CD14-positive monocyte (primary cell): ENCODE measurements at regions not wholly inside any gene's neighbourhood (a gene's known extent, or its start where the extent isn't known, plus 50 kb on each side); places are given as distances from the start of the nearest gene placed in this dataset.

Experiments
- DNase-seq, 3 donors: peaks; one replicate each; pipeline ENCODE4 v3.0.0-alpha.2; 2011 to 2022
- H2AFZ ChIP-seq: 2 replicates; pipeline ENCODE4 v1.6.0; 2012; ENCODE audit warnings: mild to moderate bottlenecking, low read depth, low read length, inconsistent platforms; ENCODE audit not compliant: insufficient read depth, poor library complexity, severe bottlenecking
- H3K27ac ChIP-seq, 2 donors: 1 replicate in 1 of 2; 2 replicates in 1 of 2; pipeline ENCODE4 v1.5.1; 2012 to 2013; ENCODE audit warnings: low read length in 2 of 2, control low read depth in 1 of 2, inconsistent platforms in 1 of 2, low read depth in 1 of 2, mild to moderate bottlenecking in 1 of 2
- H3K27me3 ChIP-seq, 2 donors: one replicate each; pipeline versions ENCODE4 v1.6.0 to v1.6.1; 2011 to 2013; ENCODE audit warnings: low read length in 2 of 2; ENCODE audit not compliant: control insufficient read depth in 2 of 2, insufficient read depth in 2 of 2
- H3K36me3 ChIP-seq, 2 donors: replicated peaks in 1 of 2; 1 replicate in 1 of 2; 2 replicates in 1 of 2; pipeline versions ENCODE4 v1.5.1 to v1.6.1; 2012 to 2013; ENCODE audit warnings: low read length in 2 of 2, control low read depth in 1 of 2, inconsistent platforms in 1 of 2, mild to moderate bottlenecking in 1 of 2; ENCODE audit not compliant: insufficient read depth in 2 of 2, control insufficient read depth in 1 of 2
- H3K4me1 ChIP-seq, 2 donors: 1 replicate in 1 of 2; 2 replicates in 1 of 2; pipeline versions ENCODE4 v1.5.1 to v1.6.1; 2012 to 2013; ENCODE audit warnings: low read length in 2 of 2, control low read depth in 1 of 2, inconsistent platforms in 1 of 2, mild to moderate bottlenecking in 1 of 2, moderate library complexity in 1 of 2; ENCODE audit not compliant: insufficient read depth in 2 of 2, control insufficient read depth in 1 of 2
- H3K4me2 ChIP-seq: replicated peaks from 2 replicates; pipeline ENCODE3; 2012; ENCODE audit warnings: low read length, moderate library complexity, mild to moderate bottlenecking; ENCODE audit not compliant: poor library complexity, severe bottlenecking; ENCODE audit errors: extremely low read depth
- H3K4me3 ChIP-seq, 3 experiments: fragments of 200-600 bp in 1 of 3; sonication (generic) in 1 of 3; replicated peaks in 1 of 3; 1 replicate in 2 of 3; 2 replicates in 1 of 3; pipeline ENCODE4 v1.5.1; 2011 to 2013; ENCODE audit warnings: low read length in 3 of 3, mild to moderate bottlenecking in 3 of 3, control low read depth in 2 of 3, low read depth in 2 of 3, inconsistent platforms in 1 of 3, moderate library complexity in 1 of 3
- H3K79me2 ChIP-seq: 2 replicates; pipeline ENCODE4 v1.6.0; 2012; ENCODE audit warnings: mild to moderate bottlenecking, control low read depth, inconsistent platforms, low read length, moderate library complexity; ENCODE audit not compliant: insufficient read depth
- H3K9ac ChIP-seq: 2 replicates; pipeline ENCODE4 v1.6.0; 2017; ENCODE audit warnings: low read length, mild to moderate bottlenecking; ENCODE audit not compliant: insufficient read depth, poor library complexity, severe bottlenecking
- H3K9me3 ChIP-seq, 2 donors: replicated peaks in 1 of 2; 1 replicate in 1 of 2; 2 replicates in 1 of 2; pipeline versions ENCODE4 v1.5.1 to v1.6.1; 2012 to 2013; ENCODE audit warnings: low read length in 2 of 2, control low read depth in 1 of 2; ENCODE audit not compliant: control insufficient read depth in 1 of 2, insufficient read depth in 1 of 2
- H4K20me1 ChIP-seq: 2 replicates; pipeline ENCODE4 v1.6.0; 2012; ENCODE audit warnings: mild to moderate bottlenecking, low read length, control low read depth, moderate library complexity; ENCODE audit not compliant: insufficient read depth
- H3K27ac Mint-ChIP-seq, 7 donors: one replicate each; pipeline ENCODE4 v1.8.0; 2020; ENCODE audit warnings: mild to moderate bottlenecking in 7 of 7, mixed read lengths in 7 of 7, moderate library complexity in 6 of 7, inconsistent platforms in 2 of 7
- H3K27me3 Mint-ChIP-seq, 3 donors: one replicate each; pipeline ENCODE4 v1.8.0; 2021 to 2022; ENCODE audit warnings: low read depth in 3 of 3, mild to moderate bottlenecking in 3 of 3, mixed read lengths in 3 of 3, moderate library complexity in 3 of 3, inconsistent platforms in 1 of 3
- H3K36me3 Mint-ChIP-seq, 2 donors: one replicate each; pipeline ENCODE4 v1.8.0; 2020; ENCODE audit warnings: mixed read lengths in 2 of 2, inconsistent platforms in 1 of 2, mild to moderate bottlenecking in 1 of 2
- H3K4me1 Mint-ChIP-seq: one replicate; pipeline ENCODE4 v1.8.0; 2020; ENCODE audit warnings: mild to moderate bottlenecking, mixed read lengths
- H3K4me3 Mint-ChIP-seq, 2 donors: one replicate each; pipeline ENCODE4 v1.8.0; 2020; ENCODE audit warnings: mild to moderate bottlenecking in 2 of 2, mixed read lengths in 2 of 2, moderate library complexity in 1 of 2
- H3K9me3 Mint-ChIP-seq, 7 donors: one replicate each; pipeline ENCODE4 v1.8.0; 2020 to 2022; ENCODE audit warnings: mixed read lengths in 7 of 7, mild to moderate bottlenecking in 6 of 7, moderate library complexity in 6 of 7, inconsistent platforms in 2 of 7
- CTCF ChIP-seq: fragments of 200-600 bp; IDR thresholded peaks from one replicate; pipeline ENCODE4 v1.8.0; 2022; ENCODE audit warnings: antibody characterized with exemption, mild to moderate bottlenecking
- WGBS: methylation state at CpG from one replicate; pipeline ENCODE4 v1.1.5; 2013; ENCODE audit warnings: missing lambda C conversion rate; ENCODE audit not compliant: insufficient coverage; 5-methylcytosine and 5-hydroxymethylcytosine counted together
- intact Hi-C, 2 donors: fragments of 100-400 bp; cut with micrococcal nuclease; formaldehyde crosslinking; loops; one replicate each; pipeline versions ENCODE4 v1.15.0 to v1.15.1; 2023

- H3K27me3 Mint-ChIP-seq = peaks cover 0 to 6% (median 5%) of the 10 kb centered on the region in 3 donors
- Histone ChIP-seq H3K27ac (no peak overlapping the region), H3K36me3 (no peaks in the 10 kb centered on the region), H3K27me3 (peaks cover 0 to 2% of the 10 kb centered on the region in 2 donors), H4K20me1 (no peaks in the 10 kb centered on the region), H3K4me3 (no peak overlapping the region), H3K4me2 (no peak overlapping the region), H3K4me1 (peaks cover 26 to 30% of the 10 kb centered on the region in 2 donors), H2AFZ (no peak overlapping the region), H3K9ac (no peak overlapping the region), H3K9me3 (no peaks in the 10 kb centered on the region), H3K79me2 (no peaks in the 10 kb centered on the region)
- DNase-seq = no peak
- H3K4me1 Mint-ChIP-seq = peaks cover 16% of the 10 kb centered on the region
- no peak overlapping the region for H3K4me3 Mint-ChIP-seq
- 100% methylated on average over 1 of the region's 2 CpGs for WGBS
- peaks cover 0 to 2% of the 10 kb centered on the region in 2 donors for H3K36me3 Mint-ChIP-seq
- TF ChIP-seq CTCF = no peak
- H3K27ac Mint-ChIP-seq = no peak overlapping the region
- peaks cover 0 to 4% (median 0%) of the 10 kb centered on the region in 7 donors for H3K9me3 Mint-ChIP-seq
- intact Hi-C loops = loop anchor here (5.0 to 10.0 kb wide), 2 partner anchors 116 to 192 kb away; no protein-coding TSS in a partner anchor
These were observed 490.6 kb downstream of the IRS1 start for GRCh38 chr2:226308986-226309385.

- Histone ChIP-seq H3K4me1 (peaks cover 26 to 30% of the 10 kb centered on the region in 2 donors), H3K27me3 (peaks cover 0 to 2% of the 10 kb centered on the region in 2 donors), H3K79me2 (no peaks in the 10 kb centered on the region), H3K27ac (no peak overlapping the region), H3K4me2 (no peak overlapping the region), H3K9ac (no peak overlapping the region), H3K9me3 (no peaks in the 10 kb centered on the region), H3K36me3 (no peaks in the 10 kb centered on the region), H2AFZ (no peak overlapping the region), H3K4me3 (no peak overlapping the region), H4K20me1 (no peaks in the 10 kb centered on the region)
- H3K9me3 Mint-ChIP-seq = peaks cover 0 to 4% (median 0%) of the 10 kb centered on the region in 7 donors
- peaks cover 0 to 2% of the 10 kb centered on the region in 2 donors for H3K36me3 Mint-ChIP-seq
- peaks cover 0 to 5% (median 4%) of the 10 kb centered on the region in 3 donors for H3K27me3 Mint-ChIP-seq
- intact Hi-C loops = loop anchor here (5.0 to 10.0 kb wide), 2 partner anchors 116 to 191 kb away; no protein-coding TSS in a partner anchor
- no CpG with 5 or more reads among the region's 2 CpGs for WGBS
- peak in 2 of 3 donors; percentile 26 to 66 for DNase-seq
- no peak overlapping the region for H3K27ac Mint-ChIP-seq
- TF ChIP-seq CTCF = no peak
- H3K4me1 Mint-ChIP-seq = peaks cover 16% of the 10 kb centered on the region
- no peak overlapping the region for H3K4me3 Mint-ChIP-seq
These were observed 491.3 kb downstream of the IRS1 start for GRCh38 chr2:226308323-226308680.
